ENCODE measurements at regions not wholly inside any gene's neighbourhood (a gene's known extent, or its start where the extent isn't known, plus 50 kb on each side); places are given as distances from the start of the nearest gene placed in this dataset.

DNA sequence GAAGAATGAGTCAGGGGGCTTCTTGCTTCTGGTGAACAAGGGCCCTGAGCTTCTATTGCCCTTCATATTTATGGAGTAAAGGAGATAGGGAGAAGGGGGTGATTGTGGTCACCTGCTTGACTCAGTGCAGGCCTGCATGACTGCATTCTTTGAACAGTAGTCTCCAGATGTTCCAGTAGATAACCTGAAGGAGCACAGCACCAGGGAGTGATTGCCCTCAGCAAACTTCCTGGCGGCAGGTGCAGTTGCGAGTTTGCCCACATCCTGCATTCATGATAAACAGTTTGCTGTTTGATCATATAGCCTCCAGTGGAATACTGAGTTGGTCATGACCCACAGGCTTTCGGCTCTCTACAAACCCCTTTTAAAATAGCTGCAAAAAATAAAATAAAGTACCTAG is 1632.7 kb downstream of the OTOL1 start:
- TF ChIP-seq YY1 (IDR thresholded peaks at IDR 0.05; ENCODE audit: low read depth) (no peak), EP300 (IDR thresholded peaks at IDR 0.05; ENCODE audit: borderline replicate concordance) (no peak), MAX (IDR thresholded peaks at IDR 0.05) (no peak), CREB1 (IDR thresholded peaks at IDR 0.05; ENCODE audit: low read depth) (no peak), CEBPB (IDR thresholded peaks at IDR 0.05) (no peak), USF1 (IDR thresholded peaks at IDR 0.05) (no peak), EGR1 (IDR thresholded peaks at IDR 0.05) (no peak), REST (IDR thresholded peaks at IDR 0.05; ENCODE audit: low read depth) (no peak), FOXM1 (IDR thresholded peaks at IDR 0.05; ENCODE audit: borderline replicate concordance, low read depth) (no peak), ZBTB7A (IDR thresholded peaks at IDR 0.05; ENCODE audit: low read depth) (no peak), TAF1 (IDR thresholded peaks at IDR 0.05; ENCODE audit: low read depth) (no peak), RAD21 (IDR thresholded peaks at IDR 0.05; ENCODE audit: low read depth) (no peak), NFIC (IDR thresholded peaks at IDR 0.05) (no peak), TEAD4 (IDR thresholded peaks at IDR 0.05) (no peak), TCF12 (IDR thresholded peaks at IDR 0.05; ENCODE audit: low read depth) (no peak)

GRCh38 chr3:163126115-163126514 is 1629.5 kb downstream of the OTOL1 start:
- TF ChIP-seq YY1 (IDR thresholded peaks at IDR 0.05; ENCODE audit: low read depth): no peak
